Spleen (tissue), 11 donors: ENCODE measurements at regions not wholly inside any gene's neighbourhood (a gene's known extent, or its start where the extent isn't known, plus 50 kb on each side); places are given as distances from the start of the nearest gene placed in this dataset.

Experiments
- DNase-seq: peaks from one replicate; pipeline ENCODE4 v3.0.0-alpha.2; 2020
- H3K27ac ChIP-seq, 8 donors: fragments of 200-600 bp; sonication (generic) in 7 of 8; 1 replicate in 4 of 8; 2 replicates in 4 of 8; pipeline versions ENCODE4 v1.5.0 to v1.8.0; 2016 to 2021; ENCODE audit warnings: inconsistent platforms in 4 of 8, mild to moderate bottlenecking in 4 of 8, moderate library complexity in 1 of 8
- H3K27me3 ChIP-seq, 7 donors: fragments of 200-600 bp; sonication (generic) in 6 of 7; replicated peaks in 1 of 7; 1 replicate in 4 of 7; 2 replicates in 3 of 7; pipeline versions ENCODE4 v1.5.0 to v1.8.0; 2016 to 2021; ENCODE audit warnings: inconsistent platforms in 3 of 7, mild to moderate bottlenecking in 1 of 7
- H3K36me3 ChIP-seq, 6 donors: fragments of 200-600 bp; sonication (generic) in 5 of 6; 1 replicate in 4 of 6; 2 replicates in 2 of 6; pipeline versions ENCODE4 v1.5.0 to v1.8.0; 2016 to 2021; ENCODE audit warnings: inconsistent platforms in 2 of 6
- H3K4me1 ChIP-seq, 6 donors: fragments of 200-600 bp; sonication (generic) in 5 of 6; 1 replicate in 3 of 6; 2 replicates in 3 of 6; pipeline versions ENCODE4 v1.5.0 to v1.8.0; 2016 to 2021; ENCODE audit warnings: inconsistent platforms in 3 of 6
- H3K4me3 ChIP-seq, 8 donors: fragments of 200-600 bp; sonication (generic) in 7 of 8; 1 replicate in 4 of 8; 2 replicates in 4 of 8; pipeline versions ENCODE4 v1.5.0 to v1.8.0; 2016 to 2021; ENCODE audit warnings: inconsistent platforms in 4 of 8, mild to moderate bottlenecking in 4 of 8, moderate library complexity in 2 of 8
- H3K9me3 ChIP-seq, 8 donors: fragments of 200-600 bp; sonication (generic) in 7 of 8; 1 replicate in 4 of 8; 2 replicates in 4 of 8; pipeline versions ENCODE4 v1.5.0 to v1.8.0; 2016 to 2021; ENCODE audit warnings: inconsistent platforms in 4 of 8
- CTCF ChIP-seq, 11 experiments: fragments of 200-600 bp in 7 of 11; fragments of 450-650 bp in 4 of 11; sonication (generic) in 4 of 11; IDR thresholded peaks in 8 of 11; conservative IDR thresholded peaks in 3 of 11; 1 replicate in 7 of 11; 2 replicates in 4 of 11; pipeline versions ENCODE4 v1.4.0 to v1.8.0; 2016 to 2021; ENCODE audit warnings: antibody characterized with exemption in 11 of 11, inconsistent platforms in 4 of 11, mild to moderate bottlenecking in 1 of 11
- POLR2A ChIP-seq, 3 donors: fragments of 450-650 bp; IDR thresholded peaks; one replicate each; pipeline ENCODE4 v1.5.1; 2017; ENCODE audit warnings: antibody characterized with exemption in 3 of 3, mild to moderate bottlenecking in 1 of 3
- POLR2AphosphoS5 ChIP-seq, 3 donors: sonication (generic); formaldehyde crosslinking; IDR thresholded peaks; one replicate each; pipeline ENCODE4 v1.5.1; 2017; ENCODE audit warnings: antibody characterized with exemption in 3 of 3
- WGBS, 5 donors: extraction: QIAGEN DNeasy Blood & Tissue Kit in 3 of 5; methylation state at CpG; one replicate each; pipeline versions ENCODE4 v1.1.5 to v1.1.7; 2013 to 2018; 5-methylcytosine and 5-hydroxymethylcytosine counted together
- intact Hi-C: fragments of 100-400 bp; cut with DNase I; formaldehyde crosslinking; loops from one replicate; pipeline ENCODE4 v1.15.0; 2023; ENCODE audit warnings: low total_unique reads
- donor health status: healthy with polysubstance abuse.
- donor health status: DM: no; HTN: no; CAD: no; lungs with moderate emphysema.
- donor health status: DM: no; HTN: no; CAD: no.
- donor health status: Bipolar disorder and iron deficiency.
- donor health status: healthy.
- donor health status: DM: no; HTN: no; CAD: no.
- donor health status: DM: yes; HTN: yes; CAD: no.

DNA sequence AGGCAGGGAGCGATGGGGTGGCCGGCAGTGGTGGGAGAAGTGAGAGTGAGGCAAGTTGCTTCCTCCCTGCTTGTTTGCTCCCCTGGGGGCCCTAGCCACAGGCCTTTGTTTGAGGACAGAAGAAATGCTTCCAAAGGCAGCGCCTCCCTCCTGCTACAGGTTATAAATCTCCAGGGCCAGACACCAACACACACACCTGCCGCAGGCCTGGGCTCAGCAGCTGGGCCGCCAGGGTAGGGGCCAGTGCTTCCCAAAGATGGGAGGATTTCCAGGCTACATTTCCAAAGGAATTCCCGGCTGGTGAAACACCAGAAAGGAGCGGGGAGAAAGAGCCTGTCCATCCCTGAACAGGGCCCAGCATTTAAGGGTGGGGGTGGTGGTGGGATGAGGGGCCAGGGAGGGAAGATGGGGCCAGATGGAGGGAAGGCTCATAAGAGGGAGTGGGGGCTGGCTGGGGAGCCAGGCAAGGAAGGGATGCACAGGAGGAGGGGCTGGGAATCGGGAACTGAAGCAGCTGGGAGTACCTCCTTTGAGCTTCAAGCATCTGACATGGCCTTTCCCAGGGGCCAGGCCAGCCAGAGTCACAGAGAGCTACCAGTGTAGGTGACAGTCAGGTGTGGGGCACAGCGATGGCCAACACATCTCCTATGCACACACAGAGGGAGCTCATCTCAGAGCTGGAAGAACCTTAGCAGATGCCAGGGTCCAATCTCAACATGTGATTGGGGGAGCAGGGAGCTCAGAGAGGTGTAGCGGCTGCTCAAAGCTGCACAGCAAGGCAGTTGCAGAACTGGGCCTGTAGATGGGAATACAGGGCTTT, 143.9 kb downstream of the PJA1 start:
- Histone ChIP-seq H3K27me3 (no peaks in the 10 kb centered on the region), H3K27ac (no peak overlapping the region), H3K4me1 (peaks cover 0 to 11% (median 0%) of the 10 kb centered on the region in 6 donors), H3K4me3 (no peak overlapping the region), H3K36me3 (no peaks in the 10 kb centered on the region), H3K9me3 (no peaks in the 10 kb centered on the region)
- TF ChIP-seq POLR2A (IDR thresholded peaks at IDR 0.05) (no peak), CTCF (IDR thresholded peaks at IDR 0.05 in 8 of 11, conservative IDR thresholded peaks at IDR 0.05 in 3 of 11) (no peak), POLR2AphosphoS5 (IDR thresholded peaks at IDR 0.05) (no peak)
- 49 to 71% (median 65%) methylated on average over 8 to 10 of the region's 10 CpGs for WGBS, 5 donors
- no peak for DNase-seq
- intact Hi-C loops: no loop called here

GRCh38 chrX:69020316-69020715, 144.9 kb downstream of the PJA1 start:
- DNase-seq: no peak
- Histone ChIP-seq H3K27ac (no peak overlapping the region), H3K4me3 (no peak overlapping the region), H3K9me3 (no peaks in the 10 kb centered on the region), H3K4me1 (peaks cover 0 to 15% (median 0%) of the 10 kb centered on the region in 6 donors), H3K36me3 (no peaks in the 10 kb centered on the region), H3K27me3 (no peaks in the 10 kb centered on the region)
- intact Hi-C loops: no loop called here
- TF ChIP-seq CTCF (IDR thresholded peaks at IDR 0.05 in 8 of 11, conservative IDR thresholded peaks at IDR 0.05 in 3 of 11): no peak
- TF ChIP-seq POLR2AphosphoS5 (IDR thresholded peaks at IDR 0.05): no peak
- TF ChIP-seq POLR2A (IDR thresholded peaks at IDR 0.05): no peak
- WGBS, 5 donors: 63 to 89% (median 76%) methylated on average over 3 of the region's 3 CpGs

DNA sequence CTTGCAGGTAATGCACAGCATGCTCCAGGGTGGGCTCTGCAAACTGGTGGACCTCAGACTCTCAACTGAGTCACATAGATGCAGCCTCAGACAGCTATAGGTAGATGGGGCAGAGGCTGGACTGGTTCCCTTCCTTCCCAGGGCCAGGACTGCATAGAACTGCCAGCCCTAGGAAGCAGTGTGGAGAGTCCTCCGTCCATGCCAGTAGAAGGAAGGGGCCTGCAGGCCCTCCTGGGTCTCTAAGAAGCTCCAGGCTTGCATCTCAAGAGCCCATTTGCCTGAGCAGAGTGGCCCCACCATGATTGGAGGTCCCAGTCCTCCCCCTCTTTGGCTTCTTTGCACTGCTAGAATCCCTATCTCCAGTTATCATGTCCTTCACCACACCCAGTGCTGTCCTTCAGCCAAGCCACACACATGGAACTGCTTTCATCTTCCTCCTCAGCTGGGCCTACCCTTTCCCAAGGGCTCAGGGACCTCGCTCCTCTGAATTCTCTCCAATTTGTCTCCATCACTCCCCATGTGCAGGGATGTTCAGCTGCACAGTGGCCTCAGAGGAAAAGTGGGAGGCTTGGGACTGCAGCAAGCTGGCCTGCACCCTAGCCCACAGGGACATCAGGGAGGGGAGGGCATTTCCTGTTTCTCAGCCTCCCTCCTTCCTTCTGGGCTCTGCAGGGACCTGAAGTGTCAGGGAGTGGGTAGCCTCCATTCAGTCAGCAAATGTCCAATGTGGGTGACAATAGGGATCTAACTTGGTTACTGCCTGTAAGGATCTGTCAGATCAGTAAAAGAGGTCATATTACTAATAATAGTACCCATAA, 146.0 kb downstream of the PJA1 start:
- Histone ChIP-seq H3K4me1 (peaks cover 0 to 15% (median 0%) of the 10 kb centered on the region in 6 donors), H3K9me3 (no peaks in the 10 kb centered on the region), H3K27me3 (no peaks in the 10 kb centered on the region), H3K27ac (peak overlapping the region in 4 of 8 donors; percentile 15 to 44 (median 30)), H3K4me3 (no peak overlapping the region), H3K36me3 (no peaks in the 10 kb centered on the region)
- no peak for TF ChIP-seq CTCF (IDR thresholded peaks at IDR 0.05 in 8 of 11, conservative IDR thresholded peaks at IDR 0.05 in 3 of 11)
- no peak for TF ChIP-seq POLR2A (IDR thresholded peaks at IDR 0.05)
- no peak for TF ChIP-seq POLR2AphosphoS5 (IDR thresholded peaks at IDR 0.05)
- WGBS, 5 donors: 55 to 80% (median 62%) methylated on average over 1 to 2 of the region's 2 CpGs
- DNase-seq: no peak
- intact Hi-C loops: no loop called here
